GM23248 (cell line): ENCODE measurements at regions not wholly inside any gene's neighbourhood (a gene's known extent, or its start where the extent isn't known, plus 50 kb on each side); places are given as distances from the start of the nearest gene placed in this dataset.
"Not testable (repeated sequence)": the region's sequence is repeated elsewhere in the genome, so short reads cannot be mapped to it uniquely, and the experiment has no call there.

Source experiments
- DNase-seq: peaks from one replicate; pipeline ENCODE4 v3.0.0-alpha.2; 2015
- H2AFZ ChIP-seq: fragments of 200-600 bp; sonication (generic); 2 replicates; pipeline ENCODE4 v1.6.1; 2016; ENCODE audit warnings: antibody characterized with exemption
- H3F3A ChIP-seq: fragments of 200-600 bp; sonication (generic); 2 replicates; pipeline ENCODE4 v1.6.1; 2016; ENCODE audit warnings: mild to moderate bottlenecking, antibody characterized with exemption, mixed run types; ENCODE audit not compliant: insufficient read depth
- H3K27ac ChIP-seq: fragments of 200-600 bp; sonication (generic); 2 replicates; pipeline ENCODE4 v1.5.1; 2016; ENCODE audit warnings: mild to moderate bottlenecking
- H3K27me3 ChIP-seq: fragments of 200-600 bp; sonication (generic); replicated peaks from 2 replicates; pipeline ENCODE4 v1.6.1; 2016; ENCODE audit warnings: mild to moderate bottlenecking; ENCODE audit not compliant: insufficient read depth
- H3K36me3 ChIP-seq: fragments of 200-600 bp; sonication (generic); 2 replicates; pipeline ENCODE4 v1.6.1; 2016; ENCODE audit warnings: low read depth, mild to moderate bottlenecking
- H3K4me1 ChIP-seq: fragments of 200-600 bp; sonication (generic); 2 replicates; pipeline ENCODE4 v1.6.1; 2016; ENCODE audit warnings: mild to moderate bottlenecking; ENCODE audit not compliant: insufficient read depth
- H3K4me2 ChIP-seq: fragments of 200-600 bp; sonication (generic); one replicate; pipeline ENCODE4 v1.6.1; 2016; ENCODE audit warnings: mild to moderate bottlenecking; ENCODE audit not compliant: unreplicated experiment
- H3K4me3 ChIP-seq: fragments of 200-600 bp; sonication (generic); 2 replicates; pipeline ENCODE4 v1.5.1; 2016; ENCODE audit warnings: mild to moderate bottlenecking
- H3K79me2 ChIP-seq: fragments of 200-600 bp; sonication (generic); 2 replicates; pipeline ENCODE4 v1.6.1; 2016; ENCODE audit warnings: mild to moderate bottlenecking; ENCODE audit not compliant: insufficient read depth
- H3K9ac ChIP-seq: fragments of 200-600 bp; sonication (generic); 2 replicates; pipeline ENCODE4 v1.6.1; 2016; ENCODE audit warnings: mild to moderate bottlenecking
- H3K9me2 ChIP-seq: fragments of 200-600 bp; sonication (generic); 2 replicates; pipeline ENCODE4 v1.6.1; 2016; ENCODE audit warnings: mixed run types, mild to moderate bottlenecking, moderate library complexity; ENCODE audit not compliant: insufficient read depth
- H3K9me3 ChIP-seq: fragments of 200-600 bp; sonication (generic); one replicate; pipeline ENCODE4 v1.6.1; 2017; ENCODE audit warnings: low read depth
- H4K20me1 ChIP-seq: fragments of 200-600 bp; sonication (generic); 2 replicates; pipeline ENCODE4 v1.6.0; 2016; ENCODE audit not compliant: insufficient read depth
- EZH2 ChIP-seq: fragments of 200-600 bp; sonication (generic); IDR thresholded peaks from 2 replicates; pipeline ENCODE4 v1.6.1; 2018; ENCODE audit warnings: antibody characterized with exemption, mild to moderate bottlenecking; ENCODE audit not compliant: insufficient read depth, poor library complexity, severe bottlenecking
- EZH2phosphoT487 ChIP-seq: fragments of 200-600 bp; sonication (generic); IDR thresholded peaks from 2 replicates; pipeline ENCODE4 v1.6.1; 2018; ENCODE audit warnings: antibody characterized with exemption, moderate library complexity, mild to moderate bottlenecking, low read depth; ENCODE audit not compliant: insufficient read depth
- WGBS, 2 experiments: methylation state at CpG; one replicate each; pipeline ENCODE4 v1.1.6; 2015 to 2017; ENCODE audit warnings: low lambda C conversion rate in 2 of 2, low coverage in 1 of 2; ENCODE audit errors: missing lambda C conversion rate in 2 of 2; 5-methylcytosine and 5-hydroxymethylcytosine counted together
- in situ Hi-C: fragments of 300-500 bp; cut with MboI; formaldehyde crosslinking; loops from 2 replicates; pipeline ENCODE4 v1.15.0; 2020

GRCh38 chr2:159880729-159881128 lies 82.7 kb upstream of the CD302 start:
- H3K4me3 ChIP-seq = no peak overlapping the region
- no peak overlapping the region for H3K27ac ChIP-seq
- peaks cover 13% of the 10 kb centered on the region for H3K4me1 ChIP-seq
- H2AFZ ChIP-seq = no peak overlapping the region
- H3F3A ChIP-seq = peaks cover 15% of the 10 kb centered on the region
- 96 to 97% methylated on average over 8 of the region's 8 CpGs for WGBS, 2 experiments
- TF ChIP-seq EZH2phosphoT487 (no peak), EZH2 (no peak)
- H3K27me3 ChIP-seq = no peaks in the 10 kb centered on the region
- H3K36me3 ChIP-seq = no peaks in the 10 kb centered on the region
- no peaks in the 10 kb centered on the region for H3K9me3 ChIP-seq
- no peaks in the 10 kb centered on the region for H4K20me1 ChIP-seq
- DNase-seq = no peak
- in situ Hi-C loops = no loop called here
- H3K9me2 ChIP-seq = no peaks in the 10 kb centered on the region
- H3K9ac ChIP-seq = no peak overlapping the region
- H3K79me2 ChIP-seq = no peaks in the 10 kb centered on the region
- H3K4me2 ChIP-seq = no peak overlapping the region

DNA sequence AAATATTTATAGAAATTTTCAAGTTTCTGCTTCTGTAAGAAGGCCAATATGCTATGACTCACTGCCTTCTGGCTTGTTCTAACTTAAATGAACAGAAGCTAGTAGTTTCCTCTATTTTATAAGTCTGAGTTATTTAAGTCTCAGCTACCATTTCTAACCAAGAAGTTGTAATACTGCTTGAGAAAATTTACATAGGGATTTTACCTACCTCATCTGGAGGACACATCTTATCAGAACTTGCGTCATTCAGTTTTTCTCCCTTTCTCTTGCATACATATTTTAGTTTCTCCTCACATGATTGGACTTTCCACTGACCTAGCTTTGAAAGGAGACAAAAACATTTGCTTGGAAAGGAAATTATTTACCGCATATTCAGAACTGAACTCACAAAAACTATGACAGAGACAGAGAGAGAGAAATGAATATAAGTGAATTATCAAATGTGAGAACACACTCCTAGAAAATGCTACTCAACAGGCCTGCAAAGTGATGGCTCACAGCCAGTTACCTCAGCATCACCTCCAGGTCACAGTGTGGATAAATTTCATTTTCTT lies 81.1 kb upstream of the CD302 start:
- no peak overlapping the region for H3K27ac ChIP-seq
- DNase-seq = peak; percentile 73
- no peaks in the 10 kb centered on the region for H4K20me1 ChIP-seq
- no peaks in the 10 kb centered on the region for H3K79me2 ChIP-seq
- H3K4me1 ChIP-seq = peaks cover 13% of the 10 kb centered on the region
- 71 to 79% methylated on average over 2 of the region's 2 CpGs for whole genome bisulfite sequencing, 2 experiments
- H3K36me3 ChIP-seq = no peaks in the 10 kb centered on the region
- H3K9me3 ChIP-seq = no peaks in the 10 kb centered on the region
- no peak overlapping the region for H3K9ac ChIP-seq
- in situ Hi-C loops = no loop called here
- no peak overlapping the region for H2AFZ ChIP-seq
- TF ChIP-seq EZH2phosphoT487 (no peak), EZH2 (no peak)
- H3K27me3 ChIP-seq = no peaks in the 10 kb centered on the region
- peaks cover 15% of the 10 kb centered on the region for H3F3A ChIP-seq
- H3K4me3 ChIP-seq = no peak overlapping the region
- no peaks in the 10 kb centered on the region for H3K9me2 ChIP-seq
- H3K4me2 ChIP-seq = no peak overlapping the region

GRCh38 chr2:159875083-159875482 lies 77.1 kb upstream of the CD302 start:
- H3K36me3 ChIP-seq = no peaks in the 10 kb centered on the region
- no peaks in the 10 kb centered on the region for H3K27me3 ChIP-seq
- no peak overlapping the region for H3K27ac ChIP-seq
- TF ChIP-seq EZH2 (no peak), EZH2phosphoT487 (no peak)
- 76 to 85% methylated on average over 3 of the region's 3 CpGs for WGBS, 2 experiments
- H2AFZ ChIP-seq = no peak overlapping the region
- peaks cover 2% of the 10 kb centered on the region; the same call in 1 of the 2 replicates for H3K9me2 ChIP-seq
- no peaks in the 10 kb centered on the region for H3K79me2 ChIP-seq
- H3F3A ChIP-seq = peaks cover 15% of the 10 kb centered on the region
- peaks cover 13% of the 10 kb centered on the region for H3K4me1 ChIP-seq
- in situ Hi-C loops = no loop called here
- no peak for DNase-seq
- H3K4me2 ChIP-seq = no peak overlapping the region
- H4K20me1 ChIP-seq = no peaks in the 10 kb centered on the region
- no peak overlapping the region for H3K9ac ChIP-seq
- H3K9me3 ChIP-seq = no peaks in the 10 kb centered on the region
- no peak overlapping the region for H3K4me3 ChIP-seq

DNA sequence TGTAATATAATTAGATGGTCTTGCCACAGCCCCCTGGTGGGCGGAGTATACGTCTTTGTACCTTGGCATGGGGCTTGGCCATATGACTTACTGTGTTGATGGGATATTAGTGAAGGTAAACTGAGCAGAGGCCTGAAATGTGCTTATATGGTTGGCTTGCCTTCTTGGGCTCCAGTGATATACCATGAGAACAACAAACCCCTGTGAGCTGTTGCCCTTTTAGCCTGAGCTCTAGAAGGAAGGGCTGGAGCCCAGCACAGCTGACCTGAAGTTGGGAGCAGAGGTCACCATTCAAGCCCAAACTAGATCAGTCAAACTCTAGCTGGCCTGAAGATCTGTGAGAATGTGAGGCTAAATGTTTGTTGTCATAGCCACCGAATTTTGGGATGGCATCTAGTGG lies 75.2 kb upstream of the CD302 start:
- H3K9me2 ChIP-seq = peaks cover 2% of the 10 kb centered on the region; the same call in 1 of the 2 replicates
- no peak overlapping the region for H3K4me3 ChIP-seq
- no peaks in the 10 kb centered on the region for H3K79me2 ChIP-seq
- no peak for DNase-seq
- H4K20me1 ChIP-seq = no peaks in the 10 kb centered on the region
- H3K27ac ChIP-seq = no peak overlapping the region
- no peak overlapping the region for H2AFZ ChIP-seq
- no peak overlapping the region for H3K4me2 ChIP-seq
- no peaks in the 10 kb centered on the region for H3F3A ChIP-seq
- H3K4me1 ChIP-seq = no peaks in the 10 kb centered on the region
- 65 to 68% methylated on average over 3 of the region's 3 CpGs for WGBS, 2 experiments
- no peaks in the 10 kb centered on the region for H3K27me3 ChIP-seq
- in situ Hi-C loops = no loop called here
- no peak for TF ChIP-seq EZH2phosphoT487
- no peak for TF ChIP-seq EZH2
- no peak overlapping the region for H3K9ac ChIP-seq
- no peaks in the 10 kb centered on the region for H3K36me3 ChIP-seq
- no peaks in the 10 kb centered on the region for H3K9me3 ChIP-seq

GRCh38 chr2:159872353-159872752 lies 74.3 kb upstream of the CD302 start:
- no peaks in the 10 kb centered on the region for H3K79me2 ChIP-seq
- H3K4me3 ChIP-seq = no peak overlapping the region
- in situ Hi-C loops = no loop called here
- 89 to 96% methylated on average over 2 of the region's 2 CpGs for WGBS, 2 experiments
- no peaks in the 10 kb centered on the region for H3K27me3 ChIP-seq
- H3K27ac ChIP-seq = no peak overlapping the region
- DNase-seq = no peak
- H3K9me2 ChIP-seq = peaks cover 2% of the 10 kb centered on the region; the same call in 1 of the 2 replicates
- H3K4me1 ChIP-seq = no peaks in the 10 kb centered on the region
- H3K9ac ChIP-seq = no peak overlapping the region
- no peaks in the 10 kb centered on the region for H4K20me1 ChIP-seq
- H3F3A ChIP-seq = no peaks in the 10 kb centered on the region
- no peak overlapping the region for H3K4me2 ChIP-seq
- TF ChIP-seq EZH2 = no peak
- TF ChIP-seq EZH2phosphoT487 = no peak
- no peaks in the 10 kb centered on the region for H3K9me3 ChIP-seq
- no peak overlapping the region for H2AFZ ChIP-seq
- no peaks in the 10 kb centered on the region for H3K36me3 ChIP-seq

DNA sequence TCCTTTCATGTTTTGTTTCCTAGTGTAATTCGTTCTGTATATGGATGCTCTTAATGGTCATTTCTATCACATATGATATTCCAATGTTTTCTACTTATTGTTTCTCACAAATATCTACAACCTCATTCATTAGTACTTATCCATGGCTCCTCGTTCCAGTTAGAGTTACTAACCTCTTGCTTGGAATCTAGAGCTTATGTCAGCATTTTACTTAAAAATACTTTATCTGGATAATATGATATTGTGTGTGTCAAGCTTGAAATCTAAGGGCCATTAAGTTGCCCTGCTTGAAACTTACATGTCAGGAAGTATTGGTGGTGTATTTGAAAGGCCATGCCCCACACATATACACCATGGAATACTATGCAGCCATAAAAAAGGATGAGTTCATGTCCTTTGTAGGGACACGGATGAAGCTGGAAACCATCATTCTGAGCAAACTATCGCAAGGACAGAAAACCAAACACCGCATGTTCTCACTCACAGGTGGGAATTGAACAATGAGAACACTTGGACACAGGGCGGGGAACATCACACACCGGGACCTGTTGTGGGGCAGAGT lies 70.7 kb upstream of the CD302 start:
- H3K9me3 ChIP-seq, H3K4me3 ChIP-seq, H4K20me1 ChIP-seq, H3K36me3 ChIP-seq, in situ Hi-C loops, H3K9ac ChIP-seq, H3K27me3 ChIP-seq, H3K4me2 ChIP-seq, H3F3A ChIP-seq, H3K27ac ChIP-seq, DNase-seq, H3K79me2 ChIP-seq, H3K4me1 ChIP-seq, H2AFZ ChIP-seq, H3K9me2 ChIP-seq: not testable (repeated sequence)
- 68 to 70% methylated on average over 7 of the region's 7 CpGs for WGBS, 2 experiments
